ENCODE measurements at regions not wholly inside any gene's neighbourhood (a gene's known extent, or its start where the extent isn't known, plus 50 kb on each side); places are given as distances from the start of the nearest gene placed in this dataset.
A peak's percentile ranks its signal among the peaks of the same experiment; 100 is the strongest.

- TF ChIP-seq, protein P1, sequence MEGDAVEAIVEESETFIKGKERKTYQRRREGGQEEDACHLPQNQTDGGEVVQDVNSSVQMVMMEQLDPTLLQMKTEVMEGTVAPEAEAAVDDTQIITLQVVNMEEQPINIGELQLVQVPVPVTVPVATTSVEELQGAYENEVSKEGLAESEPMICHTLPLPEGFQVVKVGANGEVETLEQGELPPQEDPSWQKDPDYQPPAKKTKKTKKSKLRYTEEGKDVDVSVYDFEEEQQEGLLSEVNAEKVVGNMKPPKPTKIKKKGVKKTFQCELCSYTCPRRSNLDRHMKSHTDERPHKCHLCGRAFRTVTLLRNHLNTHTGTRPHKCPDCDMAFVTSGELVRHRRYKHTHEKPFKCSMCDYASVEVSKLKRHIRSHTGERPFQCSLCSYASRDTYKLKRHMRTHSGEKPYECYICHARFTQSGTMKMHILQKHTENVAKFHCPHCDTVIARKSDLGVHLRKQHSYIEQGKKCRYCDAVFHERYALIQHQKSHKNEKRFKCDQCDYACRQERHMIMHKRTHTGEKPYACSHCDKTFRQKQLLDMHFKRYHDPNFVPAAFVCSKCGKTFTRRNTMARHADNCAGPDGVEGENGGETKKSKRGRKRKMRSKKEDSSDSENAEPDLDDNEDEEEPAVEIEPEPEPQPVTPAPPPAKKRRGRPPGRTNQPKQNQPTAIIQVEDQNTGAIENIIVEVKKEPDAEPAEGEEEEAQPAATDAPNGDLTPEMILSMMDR (IDR thresholded peaks at IDR 0.05) = no peak
- no peak for DNase-seq
- Mint-ChIP-seq H3K4me1 (peaks cover 57% of the 10 kb centered on the region), H3K27me3 (ENCODE audit: low read depth, poor library complexity) (peaks cover 24% of the 10 kb centered on the region), H3K4me3 (no peak overlapping the region), H3K9me3 (no peaks in the 10 kb centered on the region), H3K27ac (no peak overlapping the region), H3K36me3 (ENCODE audit: low read depth) (no peaks in the 10 kb centered on the region)
Observed at GRCh38 chr16:86821895-86822294, 243.5 kb downstream of the FOXL1 start.

DNA sequence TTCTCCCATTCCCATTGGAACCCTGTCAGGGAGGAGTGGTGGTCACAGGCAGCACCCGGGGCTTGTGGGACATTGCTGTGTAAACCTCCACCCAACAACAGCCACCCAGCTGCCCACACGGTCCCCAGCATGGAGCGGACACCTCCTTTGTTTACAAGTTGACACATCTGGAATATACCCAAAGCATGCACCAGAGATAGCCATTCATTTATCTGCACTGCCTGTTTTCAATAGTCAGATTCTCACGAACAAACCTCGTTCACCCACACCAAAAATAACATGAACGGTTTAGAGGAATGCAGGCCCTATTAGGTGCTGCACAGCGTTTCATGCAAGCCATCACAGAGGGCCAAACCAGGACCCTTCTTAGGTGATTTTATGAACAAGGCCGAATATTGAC is 244.8 kb downstream of the FOXL1 start:
- TF ChIP-seq, protein P1 (IDR thresholded peaks at IDR 0.05) = no peak
- peaks cover 67% of the 10 kb centered on the region for H3K4me1 Mint-ChIP-seq

GRCh38 chr16:86823888-86824671 is 245.7 kb downstream of the FOXL1 start:
- H3K27ac Mint-ChIP-seq = no peak overlapping the region
- no peak overlapping the region for H3K4me3 Mint-ChIP-seq
- TF ChIP-seq, protein P1 (IDR thresholded peaks at IDR 0.05) = no peak
- DNase-seq = no peak
- no peaks in the 10 kb centered on the region for H3K36me3 Mint-ChIP-seq (ENCODE audit: low read depth)
- peaks cover 28% of the 10 kb centered on the region for H3K27me3 Mint-ChIP-seq (ENCODE audit: low read depth, poor library complexity)
- H3K4me1 Mint-ChIP-seq = peaks cover 68% of the 10 kb centered on the region
- H3K9me3 Mint-ChIP-seq = no peaks in the 10 kb centered on the region

More for the DNA sequence above, 244.8 kb downstream of the FOXL1 start:
- Mint-ChIP-seq H3K27me3 (ENCODE audit: low read depth, poor library complexity) (peaks cover 29% of the 10 kb centered on the region), H3K36me3 (ENCODE audit: low read depth) (no peaks in the 10 kb centered on the region), H3K27ac (no peak overlapping the region), H3K9me3 (no peaks in the 10 kb centered on the region), H3K4me3 (no peak overlapping the region)
- DNase-seq = no peak

DNA sequence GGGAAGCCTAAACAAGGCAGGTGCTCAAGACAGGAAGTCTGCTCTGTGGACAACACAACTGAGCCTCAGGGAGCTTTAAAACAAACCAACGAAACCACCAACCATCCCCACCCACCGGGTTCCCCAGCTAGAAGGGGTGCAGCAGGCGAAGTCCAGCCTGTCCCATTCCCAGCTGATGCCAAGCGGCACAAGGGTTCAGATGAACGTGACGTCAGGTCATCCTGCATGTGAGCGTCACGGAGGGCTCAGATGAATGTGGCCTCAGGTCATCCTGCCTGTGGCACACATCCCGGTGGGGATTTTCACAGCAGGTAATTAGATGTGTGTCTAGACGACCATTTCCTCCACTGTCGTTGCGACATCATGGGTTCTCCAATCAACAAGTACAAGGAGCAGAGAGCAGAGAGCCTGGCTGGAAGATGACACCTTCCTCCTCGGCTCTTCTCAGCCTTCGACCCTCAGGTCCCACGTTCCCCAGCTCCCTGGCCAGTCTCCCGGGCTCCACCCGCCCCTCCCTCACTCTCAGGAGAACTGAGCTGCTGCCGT is 246.5 kb downstream of the FOXL1 start:
- peaks cover 68% of the 10 kb centered on the region for H3K4me1 Mint-ChIP-seq
- H3K27me3 Mint-ChIP-seq (ENCODE audit: low read depth, poor library complexity) = peaks cover 28% of the 10 kb centered on the region
- TF ChIP-seq, protein P1 (IDR thresholded peaks at IDR 0.05) = no peak
- peak; percentile 24 for DNase-seq
- no peaks in the 10 kb centered on the region for H3K36me3 Mint-ChIP-seq (ENCODE audit: low read depth)
- no peaks in the 10 kb centered on the region for H3K9me3 Mint-ChIP-seq
- H3K4me3 Mint-ChIP-seq = no peak overlapping the region
- H3K27ac Mint-ChIP-seq = no peak overlapping the region

DNA sequence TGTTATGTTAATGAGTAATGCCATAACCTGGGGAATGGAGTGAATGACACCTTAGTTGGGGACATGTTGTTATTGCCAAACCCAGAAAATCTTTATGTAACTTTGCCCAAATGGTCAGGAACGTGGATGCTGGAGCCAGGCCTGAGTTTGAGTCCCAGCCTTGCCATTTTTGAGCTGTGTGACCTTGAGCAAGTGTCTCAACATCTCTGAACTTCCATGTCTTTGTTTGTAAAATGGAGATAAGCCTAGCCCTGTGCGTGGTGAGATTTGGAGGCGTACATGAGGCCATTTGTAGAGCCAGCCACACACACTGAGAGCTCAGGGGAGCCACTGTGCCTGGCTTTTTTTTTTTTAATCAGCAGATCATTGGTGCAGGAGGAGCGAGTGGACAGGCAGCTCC is 247.3 kb downstream of the FOXL1 start:
- Mint-ChIP-seq H3K4me3 (no peak overlapping the region), H3K36me3 (ENCODE audit: low read depth) (peaks cover 4% of the 10 kb centered on the region), H3K27me3 (ENCODE audit: low read depth, poor library complexity) (peaks cover 32% of the 10 kb centered on the region), H3K4me1 (peaks cover 68% of the 10 kb centered on the region), H3K9me3 (peaks cover 6% of the 10 kb centered on the region), H3K27ac (no peak overlapping the region)
- TF ChIP-seq, protein P1 (IDR thresholded peaks at IDR 0.05) = no peak
- DNase-seq = no peak

DNA sequence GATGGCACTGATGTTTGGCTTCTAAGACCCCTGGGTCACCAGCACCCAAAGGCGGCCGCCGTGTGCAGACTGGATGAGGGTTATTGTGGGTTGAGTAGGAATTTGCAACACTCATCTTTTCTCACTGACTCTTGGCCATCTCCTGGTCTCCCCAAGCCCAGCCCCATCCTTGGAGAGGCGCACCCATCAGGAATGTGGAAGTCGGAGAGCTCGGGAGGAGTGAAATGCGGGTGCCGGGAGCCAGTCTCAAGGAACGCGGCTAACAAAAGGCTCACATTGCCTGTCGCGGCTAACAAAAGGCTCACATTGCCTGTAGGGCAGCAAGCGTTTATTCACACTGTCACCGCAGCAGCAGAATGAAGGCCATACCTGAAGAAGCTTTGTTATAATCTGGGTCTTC is 248.6 kb downstream of the FOXL1 start:
- TF ChIP-seq, protein P1 (IDR thresholded peaks at IDR 0.05) = no peak
- peak; percentile 30 for DNase-seq
- peaks cover 68% of the 10 kb centered on the region for H3K4me1 Mint-ChIP-seq
- no peak overlapping the region for H3K27ac Mint-ChIP-seq
- H3K4me3 Mint-ChIP-seq = peak overlapping the region; percentile 38
- H3K36me3 Mint-ChIP-seq (ENCODE audit: low read depth) = peaks cover 11% of the 10 kb centered on the region
- peaks cover 19% of the 10 kb centered on the region for H3K9me3 Mint-ChIP-seq
- H3K27me3 Mint-ChIP-seq (ENCODE audit: low read depth, poor library complexity) = peaks cover 32% of the 10 kb centered on the region

All from nephron progenitor cell (in vitro differentiated cells).